ENCODE measurements at regions not wholly inside any gene's neighbourhood (a gene's known extent, or its start where the extent isn't known, plus 50 kb on each side); places are given as distances from the start of the nearest gene placed in this dataset.

DNA sequence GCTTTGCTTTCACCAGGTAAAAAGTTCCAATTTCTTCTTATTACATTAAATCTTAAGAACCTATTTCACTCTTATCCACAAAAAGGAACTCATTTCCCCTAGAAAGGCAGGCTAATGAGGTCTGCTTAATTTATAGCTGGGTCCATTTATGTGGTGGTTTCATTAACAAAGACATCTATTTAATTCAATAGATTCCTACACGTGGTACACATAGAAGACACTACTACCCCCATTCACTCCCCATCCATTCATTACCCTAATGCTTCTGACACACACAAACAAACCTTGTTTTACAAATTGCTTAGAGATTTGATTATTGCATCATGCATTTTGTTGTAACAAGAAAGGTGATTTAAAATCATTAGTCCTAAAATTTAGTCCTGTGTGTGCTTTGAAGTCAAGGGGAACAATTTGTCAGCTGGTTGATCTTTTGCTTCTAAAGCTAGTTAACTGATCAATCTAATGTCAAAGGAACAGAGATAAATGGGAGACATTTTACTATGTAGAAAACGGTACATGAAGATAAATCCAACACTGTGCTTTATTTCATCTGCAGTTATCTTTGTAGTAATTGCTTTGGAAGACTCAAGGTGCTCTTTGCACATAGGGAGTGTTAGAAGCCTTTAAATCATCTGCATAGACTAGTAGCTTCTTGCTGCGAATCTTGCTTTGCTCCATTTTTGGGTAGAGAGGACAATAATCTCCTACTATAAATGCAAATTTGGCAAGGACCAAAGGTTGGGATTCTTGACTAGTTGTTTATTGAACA is 379.2 kb downstream of the CDH11 start:
- no peak overlapping the region for H3K4me3 ChIP-seq
- no peak overlapping the region for H2AFZ ChIP-seq
- H3K79me2 ChIP-seq = no peaks in the 10 kb centered on the region
- H3K9me2 ChIP-seq (replicated peaks; ENCODE audit: insufficient read depth) = no peaks in the 10 kb centered on the region
- no peak for DNase-seq (ENCODE audit: low spot score)
- TF ChIP-seq, protein P1, sequence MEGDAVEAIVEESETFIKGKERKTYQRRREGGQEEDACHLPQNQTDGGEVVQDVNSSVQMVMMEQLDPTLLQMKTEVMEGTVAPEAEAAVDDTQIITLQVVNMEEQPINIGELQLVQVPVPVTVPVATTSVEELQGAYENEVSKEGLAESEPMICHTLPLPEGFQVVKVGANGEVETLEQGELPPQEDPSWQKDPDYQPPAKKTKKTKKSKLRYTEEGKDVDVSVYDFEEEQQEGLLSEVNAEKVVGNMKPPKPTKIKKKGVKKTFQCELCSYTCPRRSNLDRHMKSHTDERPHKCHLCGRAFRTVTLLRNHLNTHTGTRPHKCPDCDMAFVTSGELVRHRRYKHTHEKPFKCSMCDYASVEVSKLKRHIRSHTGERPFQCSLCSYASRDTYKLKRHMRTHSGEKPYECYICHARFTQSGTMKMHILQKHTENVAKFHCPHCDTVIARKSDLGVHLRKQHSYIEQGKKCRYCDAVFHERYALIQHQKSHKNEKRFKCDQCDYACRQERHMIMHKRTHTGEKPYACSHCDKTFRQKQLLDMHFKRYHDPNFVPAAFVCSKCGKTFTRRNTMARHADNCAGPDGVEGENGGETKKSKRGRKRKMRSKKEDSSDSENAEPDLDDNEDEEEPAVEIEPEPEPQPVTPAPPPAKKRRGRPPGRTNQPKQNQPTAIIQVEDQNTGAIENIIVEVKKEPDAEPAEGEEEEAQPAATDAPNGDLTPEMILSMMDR (IDR thresholded peaks at IDR 0.05; ENCODE audit: poor library complexity) = no peak
- TF ChIP-seq EZH2 (IDR thresholded peaks at IDR 0.05; ENCODE audit: borderline replicate concordance) (no peak), EZH2phosphoT487 (IDR thresholded peaks at IDR 0.05; ENCODE audit: low read depth, severe bottlenecking, unreplicated experiment) (no peak)
- WGBS (ENCODE audit: low lambda C conversion rate, missing lambda C conversion rate) = 78% methylated on average over 3 of the region's 3 CpGs
- no peaks in the 10 kb centered on the region for H3K9me3 ChIP-seq (ENCODE audit: low read depth)
- no peaks in the 10 kb centered on the region for H3K36me3 ChIP-seq (replicated peaks; ENCODE audit: insufficient read depth, low read depth)
- no peaks in the 10 kb centered on the region for H3K27me3 ChIP-seq
- no peaks in the 10 kb centered on the region for H4K20me1 ChIP-seq (ENCODE audit: insufficient read depth, poor library complexity, severe bottlenecking)
- H3K4me2 ChIP-seq = no peak overlapping the region
- no peaks in the 10 kb centered on the region for H3K4me1 ChIP-seq (ENCODE audit: insufficient read depth)
- H3K27ac ChIP-seq = no peak overlapping the region

DNA sequence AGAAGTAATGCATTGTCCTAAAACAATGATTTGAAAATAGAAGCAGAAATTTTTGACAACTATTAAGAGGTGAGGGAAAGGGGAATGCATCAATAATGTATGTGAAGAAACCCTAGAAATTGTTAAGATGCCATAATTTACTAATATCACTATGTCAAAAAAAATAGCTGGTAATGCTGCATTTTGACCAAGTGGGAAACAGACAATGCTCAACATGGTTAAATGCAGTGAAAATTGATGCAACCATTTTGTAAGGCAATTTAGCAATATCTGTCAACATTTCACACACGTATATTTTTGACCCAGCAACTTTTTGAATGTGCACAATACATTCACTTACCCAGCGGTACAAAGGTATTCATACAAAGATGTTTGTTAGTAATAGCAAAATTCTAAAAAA is 381.6 kb downstream of the CDH11 start:
- Histone ChIP-seq H3K4me2 (no peak overlapping the region), H3K27ac (no peak overlapping the region), H4K20me1 (ENCODE audit: insufficient read depth, poor library complexity, severe bottlenecking) (no peaks in the 10 kb centered on the region), H3K4me3 (no peak overlapping the region), H3K9me3 (ENCODE audit: low read depth) (no peaks in the 10 kb centered on the region), H3K36me3 (replicated peaks; ENCODE audit: insufficient read depth, low read depth) (no peaks in the 10 kb centered on the region), H3K4me1 (ENCODE audit: insufficient read depth) (no peaks in the 10 kb centered on the region), H3K9me2 (replicated peaks; ENCODE audit: insufficient read depth) (no peaks in the 10 kb centered on the region), H3K27me3 (no peaks in the 10 kb centered on the region), H3K79me2 (no peaks in the 10 kb centered on the region), H2AFZ (no peak overlapping the region)
- DNase-seq (ENCODE audit: low spot score) = no peak
- no peak for TF ChIP-seq EZH2phosphoT487 (IDR thresholded peaks at IDR 0.05; ENCODE audit: low read depth, severe bottlenecking, unreplicated experiment)
- TF ChIP-seq EZH2 (IDR thresholded peaks at IDR 0.05; ENCODE audit: borderline replicate concordance) = no peak
- TF ChIP-seq, protein P1 (IDR thresholded peaks at IDR 0.05; ENCODE audit: poor library complexity) = no peak
- WGBS (ENCODE audit: low lambda C conversion rate, missing lambda C conversion rate) = 46% methylated on average over 2 of the region's 2 CpGs

DNA sequence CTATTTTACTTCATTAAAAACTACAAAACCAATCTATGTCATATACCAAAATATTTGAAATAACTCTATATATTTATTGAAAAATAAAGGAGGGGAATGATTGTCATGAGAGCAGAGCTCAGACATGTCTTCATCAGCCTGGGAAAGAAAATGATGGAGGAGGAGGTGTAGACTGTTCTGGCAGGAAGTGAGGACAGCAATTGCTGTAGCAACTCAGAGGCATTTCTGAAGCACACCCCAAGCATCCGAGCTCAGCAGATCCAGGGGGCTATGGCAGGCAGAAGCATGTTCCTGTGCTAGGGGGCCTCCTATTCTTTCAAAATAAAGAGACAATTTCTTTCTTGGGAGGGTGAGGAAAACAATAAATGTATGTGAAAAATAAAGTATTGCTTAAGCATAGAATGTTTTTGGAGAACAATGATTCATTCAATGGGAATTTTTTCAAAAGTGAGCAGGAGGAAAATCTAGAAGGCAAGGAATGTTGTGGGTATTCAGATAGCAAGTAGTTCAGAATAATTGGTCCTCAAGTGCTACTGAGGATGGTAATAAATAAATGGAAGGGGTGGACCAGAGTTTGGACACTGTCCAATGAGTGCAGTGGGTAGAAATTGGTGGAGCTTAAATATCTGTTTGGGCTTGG is 383.4 kb downstream of the CDH11 start:
- Histone ChIP-seq H3K4me1 (ENCODE audit: insufficient read depth) (no peaks in the 10 kb centered on the region), H4K20me1 (ENCODE audit: insufficient read depth, poor library complexity, severe bottlenecking) (no peaks in the 10 kb centered on the region), H3K36me3 (replicated peaks; ENCODE audit: insufficient read depth, low read depth) (no peaks in the 10 kb centered on the region), H3K27ac (no peak overlapping the region), H3K4me2 (no peak overlapping the region), H2AFZ (no peak overlapping the region), H3K4me3 (no peak overlapping the region), H3K9me3 (ENCODE audit: low read depth) (no peaks in the 10 kb centered on the region), H3K27me3 (no peaks in the 10 kb centered on the region), H3K9me2 (replicated peaks; ENCODE audit: insufficient read depth) (no peaks in the 10 kb centered on the region), H3K79me2 (no peaks in the 10 kb centered on the region)
- TF ChIP-seq EZH2phosphoT487 (IDR thresholded peaks at IDR 0.05; ENCODE audit: low read depth, severe bottlenecking, unreplicated experiment) = no peak
- TF ChIP-seq, protein P1 (IDR thresholded peaks at IDR 0.05; ENCODE audit: poor library complexity) = no peak
- 92% methylated on average over 1 of the region's 1 CpG for WGBS (ENCODE audit: low lambda C conversion rate, missing lambda C conversion rate)
- DNase-seq (ENCODE audit: low spot score) = no peak
